ENCODE measurements at regions not wholly inside any gene's neighbourhood (a gene's known extent, or its start where the extent isn't known, plus 50 kb on each side); places are given as distances from the start of the nearest gene placed in this dataset.

GRCh38 chr13:82720986-82721385 lies 1161.3 kb downstream of the SLITRK1 start:
- no peak for TF ChIP-seq CTCF (IDR thresholded peaks at IDR 0.05; ENCODE audit: low read depth, low read length)
- no peak overlapping the region for H3K4me3 ChIP-seq (ENCODE audit: low read depth, low read length)

DNA sequence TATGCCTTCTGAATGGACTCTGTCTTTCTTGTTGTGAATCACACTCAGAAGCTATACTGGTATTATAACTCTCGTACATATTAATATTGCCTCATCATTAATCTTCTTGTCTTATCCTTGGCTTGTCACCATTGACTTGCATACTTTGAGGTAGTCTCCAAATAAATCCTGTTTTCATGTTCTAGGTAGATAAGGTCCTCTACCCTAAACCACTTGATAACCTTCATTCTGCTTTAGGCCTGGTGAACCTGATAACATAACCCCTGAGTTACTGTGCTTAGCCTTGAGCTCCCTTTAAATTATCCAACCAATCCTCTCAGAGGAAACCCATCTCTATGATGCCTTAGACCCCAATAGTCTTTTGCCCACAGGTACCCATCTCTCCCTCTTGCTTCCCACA lies 1162.3 kb downstream of the SLITRK1 start:
- H3K4me3 ChIP-seq (ENCODE audit: low read depth, low read length) = no peak overlapping the region
- TF ChIP-seq CTCF (IDR thresholded peaks at IDR 0.05; ENCODE audit: low read depth, low read length) = no peak

GRCh38 chr13:82717249-82717648 lies 1165.0 kb downstream of the SLITRK1 start:
- no peak overlapping the region for H3K4me3 ChIP-seq (ENCODE audit: low read depth, low read length)

DNA sequence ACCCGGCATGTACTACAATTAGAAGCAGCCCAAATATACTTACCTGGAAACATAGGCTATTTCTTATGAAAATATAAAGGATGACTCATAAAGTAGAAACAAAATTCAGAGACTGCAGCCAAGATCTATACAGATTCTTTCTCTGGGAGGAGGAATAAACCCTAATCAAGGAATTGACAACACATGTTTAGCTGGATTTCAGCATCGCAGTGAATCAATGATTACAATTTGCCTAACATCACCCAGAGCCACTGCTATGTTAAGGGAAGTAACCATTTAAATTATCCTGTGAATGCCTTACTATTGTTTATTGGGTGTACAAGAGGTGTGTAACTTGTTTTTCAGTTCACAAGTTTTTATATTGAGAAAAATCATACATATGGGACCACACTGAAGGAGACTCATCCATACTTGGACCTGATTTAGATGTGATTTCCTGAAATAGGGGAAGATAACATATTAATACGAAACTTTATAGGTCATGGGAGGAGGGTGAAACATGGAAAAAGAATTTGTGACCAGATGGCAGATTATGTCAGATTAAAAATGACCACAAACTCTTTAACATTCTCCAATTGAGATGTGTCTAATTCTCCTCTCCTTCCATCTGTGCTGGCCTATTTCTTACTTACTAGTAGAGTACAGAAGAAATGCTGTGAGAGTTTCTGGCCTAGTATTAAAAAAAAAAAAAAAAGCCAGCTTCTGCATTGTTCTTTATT lies 1168.4 kb downstream of the SLITRK1 start:
- H3K4me3 ChIP-seq (ENCODE audit: low read depth, low read length) = no peak overlapping the region
- no peak for TF ChIP-seq CTCF (IDR thresholded peaks at IDR 0.05; ENCODE audit: low read depth, low read length)

More at GRCh38 chr13:82717249-82717648, 1165.0 kb downstream of the SLITRK1 start:
- TF ChIP-seq CTCF (IDR thresholded peaks at IDR 0.05; ENCODE audit: low read depth, low read length) = no peak

GRCh38 chr13:82702513-82702912 lies 1179.8 kb downstream of the SLITRK1 start:
- H3K4me3 ChIP-seq (ENCODE audit: low read depth, low read length) = no peak overlapping the region
- no peak for TF ChIP-seq CTCF (IDR thresholded peaks at IDR 0.05; ENCODE audit: low read depth, low read length)

GRCh38 chr13:82701020-82701419 lies 1181.3 kb downstream of the SLITRK1 start:
- H3K4me3 ChIP-seq (ENCODE audit: low read depth, low read length) = no peak overlapping the region
- TF ChIP-seq CTCF (IDR thresholded peaks at IDR 0.05; ENCODE audit: low read depth, low read length) = no peak

- H3K4me3 ChIP-seq (ENCODE audit: low read depth, low read length) = no peak overlapping the region
- no peak for TF ChIP-seq CTCF (IDR thresholded peaks at IDR 0.05; ENCODE audit: low read depth, low read length)
Measured at GRCh38 chr13:82698941-82699340, 1183.3 kb downstream of the SLITRK1 start.

All from WI38 (cell line).